Nephron progenitor cell (in vitro differentiated cells): ENCODE measurements at regions not wholly inside any gene's neighbourhood (a gene's known extent, or its start where the extent isn't known, plus 50 kb on each side); places are given as distances from the start of the nearest gene placed in this dataset.

Experiments
- DNase-seq: peaks from one replicate; pipeline ENCODE4 v3.0.0; 2021
- H3K27ac Mint-ChIP-seq: 2 replicates; pipeline ENCODE4 v1.8.0; 2021; ENCODE audit warnings: mild to moderate bottlenecking, moderate library complexity, mixed read lengths
- H3K27me3 Mint-ChIP-seq: 2 replicates; pipeline ENCODE4 v1.8.0; 2021; ENCODE audit warnings: mild to moderate bottlenecking, low read depth, mixed read lengths; ENCODE audit not compliant: poor library complexity
- H3K36me3 Mint-ChIP-seq: 2 replicates; pipeline ENCODE4 v1.8.0; 2021; ENCODE audit warnings: low read depth, mixed read lengths
- H3K4me1 Mint-ChIP-seq: 2 replicates; pipeline ENCODE4 v1.8.0; 2021; ENCODE audit warnings: mixed read lengths
- H3K4me3 Mint-ChIP-seq: 2 replicates; pipeline ENCODE4 v1.8.0; 2021; ENCODE audit warnings: mild to moderate bottlenecking, moderate library complexity, mixed read lengths
- H3K9me3 Mint-ChIP-seq: 2 replicates; pipeline ENCODE4 v1.8.0; 2021; ENCODE audit warnings: mild to moderate bottlenecking, moderate library complexity, mixed read lengths
- TF ChIP-seq, protein P1 (sequence below): fragments of 200-600 bp; sonication (generic); IDR thresholded peaks from 2 replicates; pipeline ENCODE4 v1.5.0; 2021; ENCODE audit warnings: antibody characterized with exemption

DNA sequence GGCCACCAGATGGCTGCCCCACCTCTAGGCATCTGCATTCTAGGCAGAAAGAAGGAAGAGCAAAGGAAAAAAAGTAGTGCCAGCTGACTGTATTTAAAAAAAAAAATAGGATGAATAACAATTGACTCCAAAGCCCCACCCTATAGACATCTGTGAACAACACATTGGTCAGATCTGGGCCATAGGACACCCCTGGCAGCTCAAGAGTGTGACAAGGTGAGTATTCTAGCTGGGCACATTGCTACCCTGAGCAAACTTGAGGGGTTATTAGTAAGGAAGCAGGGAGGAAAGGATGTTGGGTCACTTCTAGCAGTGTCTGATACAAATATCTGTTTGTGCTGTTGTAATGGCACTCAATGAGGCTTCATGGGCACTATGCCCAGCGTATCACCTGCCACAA is 58.6 kb upstream of the NPAS2 start:
- Mint-ChIP-seq H3K27ac (no peak overlapping the region), H3K4me3 (no peak overlapping the region), H3K9me3 (no peaks in the 10 kb centered on the region), H3K4me1 (peaks cover 8% of the 10 kb centered on the region), H3K27me3 (peaks cover 31% of the 10 kb centered on the region), H3K36me3 (no peaks in the 10 kb centered on the region)
- TF ChIP-seq, protein P1, sequence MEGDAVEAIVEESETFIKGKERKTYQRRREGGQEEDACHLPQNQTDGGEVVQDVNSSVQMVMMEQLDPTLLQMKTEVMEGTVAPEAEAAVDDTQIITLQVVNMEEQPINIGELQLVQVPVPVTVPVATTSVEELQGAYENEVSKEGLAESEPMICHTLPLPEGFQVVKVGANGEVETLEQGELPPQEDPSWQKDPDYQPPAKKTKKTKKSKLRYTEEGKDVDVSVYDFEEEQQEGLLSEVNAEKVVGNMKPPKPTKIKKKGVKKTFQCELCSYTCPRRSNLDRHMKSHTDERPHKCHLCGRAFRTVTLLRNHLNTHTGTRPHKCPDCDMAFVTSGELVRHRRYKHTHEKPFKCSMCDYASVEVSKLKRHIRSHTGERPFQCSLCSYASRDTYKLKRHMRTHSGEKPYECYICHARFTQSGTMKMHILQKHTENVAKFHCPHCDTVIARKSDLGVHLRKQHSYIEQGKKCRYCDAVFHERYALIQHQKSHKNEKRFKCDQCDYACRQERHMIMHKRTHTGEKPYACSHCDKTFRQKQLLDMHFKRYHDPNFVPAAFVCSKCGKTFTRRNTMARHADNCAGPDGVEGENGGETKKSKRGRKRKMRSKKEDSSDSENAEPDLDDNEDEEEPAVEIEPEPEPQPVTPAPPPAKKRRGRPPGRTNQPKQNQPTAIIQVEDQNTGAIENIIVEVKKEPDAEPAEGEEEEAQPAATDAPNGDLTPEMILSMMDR, result no peak
- no peak for DNase-seq

DNA sequence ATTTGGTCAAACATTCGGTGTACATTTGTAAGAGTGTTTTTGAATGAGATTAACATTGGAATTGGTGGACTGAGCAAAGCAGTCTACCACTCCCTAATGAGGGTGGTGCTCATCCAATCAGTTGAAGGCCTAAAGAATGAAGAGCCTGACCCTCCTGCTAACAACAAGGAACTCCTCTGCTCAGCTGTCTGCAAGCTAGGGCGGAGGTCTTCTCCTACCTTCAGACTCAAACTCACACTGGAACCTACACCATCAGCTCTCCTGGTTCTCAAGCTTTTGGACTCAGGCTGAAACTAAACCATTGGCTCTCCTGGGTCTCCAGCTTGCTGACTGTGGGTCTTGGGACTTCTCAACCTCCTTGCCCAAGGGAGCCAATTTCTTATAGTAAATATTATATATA is 55.5 kb upstream of the NPAS2 start:
- peaks cover 17% of the 10 kb centered on the region for H3K4me1 Mint-ChIP-seq
- no peak overlapping the region for H3K4me3 Mint-ChIP-seq
- no peak overlapping the region for H3K27ac Mint-ChIP-seq
- DNase-seq, result no peak
- no peaks in the 10 kb centered on the region for H3K9me3 Mint-ChIP-seq
- TF ChIP-seq, protein P1, result no peak
- peaks cover 19% of the 10 kb centered on the region for H3K27me3 Mint-ChIP-seq
- no peaks in the 10 kb centered on the region for H3K36me3 Mint-ChIP-seq

DNA sequence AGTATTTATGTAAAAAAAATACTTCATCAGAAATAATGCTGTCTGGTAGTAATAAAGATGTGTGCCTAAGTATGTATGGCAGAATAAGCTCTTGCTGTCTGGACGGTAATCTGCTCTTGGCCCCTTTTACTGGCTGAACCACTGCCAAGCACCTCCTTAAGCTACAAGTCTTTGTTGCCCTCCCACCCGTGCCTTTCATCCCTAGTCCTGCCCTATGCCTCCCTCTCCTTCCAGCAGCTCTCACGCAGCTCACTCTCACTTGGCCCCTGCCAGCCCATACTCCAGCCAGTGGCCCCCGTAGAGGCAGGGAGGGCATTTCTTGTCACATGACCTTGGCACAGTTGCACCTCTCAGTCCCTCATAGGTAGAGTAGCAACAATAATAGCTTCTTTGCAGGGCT is 54.5 kb upstream of the NPAS2 start:
- no peak overlapping the region for H3K4me3 Mint-ChIP-seq
- H3K9me3 Mint-ChIP-seq, result no peaks in the 10 kb centered on the region
- H3K27ac Mint-ChIP-seq, result no peak overlapping the region
- TF ChIP-seq, protein P1, result no peak
- H3K27me3 Mint-ChIP-seq, result peaks cover 19% of the 10 kb centered on the region
- no peak for DNase-seq
- peaks cover 17% of the 10 kb centered on the region for H3K4me1 Mint-ChIP-seq
- H3K36me3 Mint-ChIP-seq, result no peaks in the 10 kb centered on the region

DNA sequence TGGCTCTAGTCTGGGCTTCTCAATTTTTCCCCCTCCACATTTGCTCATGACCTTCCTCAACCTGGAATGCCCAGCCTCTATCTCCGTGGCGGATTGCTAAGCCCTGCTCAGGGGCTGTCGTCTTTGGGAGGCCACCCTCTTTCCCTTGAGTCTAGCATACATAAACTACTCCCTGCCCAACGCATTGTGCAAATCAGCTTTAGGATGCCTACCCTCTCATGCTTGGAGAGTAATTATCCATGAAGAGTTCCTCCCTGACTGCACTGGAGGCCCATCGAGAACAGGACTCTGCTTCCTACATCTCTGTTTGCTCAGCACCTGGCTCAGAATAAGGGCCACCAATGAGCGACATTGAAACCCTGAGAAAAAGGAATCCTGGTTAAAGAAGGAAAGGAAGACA is 53.7 kb upstream of the NPAS2 start:
- Mint-ChIP-seq H3K4me1 (peaks cover 17% of the 10 kb centered on the region), H3K27me3 (peaks cover 14% of the 10 kb centered on the region), H3K4me3 (no peak overlapping the region), H3K36me3 (no peaks in the 10 kb centered on the region), H3K9me3 (no peaks in the 10 kb centered on the region), H3K27ac (no peak overlapping the region)
- no peak for DNase-seq
- TF ChIP-seq, protein P1, result no peak

DNA sequence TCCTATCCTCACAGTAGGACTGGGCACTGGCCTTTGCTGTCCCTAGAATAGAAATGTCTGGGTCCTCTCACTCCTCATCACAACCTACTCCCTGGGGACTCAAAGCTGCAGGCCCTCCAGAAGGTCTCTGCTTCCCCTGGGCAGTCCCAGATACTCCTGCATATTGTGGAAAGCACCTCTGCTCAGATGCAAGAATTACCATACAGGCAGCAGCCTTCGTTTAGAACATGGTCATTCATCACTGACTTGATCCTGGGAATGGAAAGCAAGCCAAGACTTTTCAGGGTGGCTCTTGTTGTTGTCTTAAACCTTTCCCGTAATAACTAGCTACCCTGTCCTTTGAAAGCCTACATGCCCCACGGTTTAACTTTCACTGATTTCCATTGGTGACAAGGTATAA is 53.1 kb upstream of the NPAS2 start:
- peaks cover 17% of the 10 kb centered on the region for H3K4me1 Mint-ChIP-seq
- no peaks in the 10 kb centered on the region for H3K9me3 Mint-ChIP-seq
- no peaks in the 10 kb centered on the region for H3K36me3 Mint-ChIP-seq
- no peak overlapping the region for H3K27ac Mint-ChIP-seq
- TF ChIP-seq, protein P1, result no peak
- H3K4me3 Mint-ChIP-seq, result no peak overlapping the region
- no peak for DNase-seq
- peaks cover 14% of the 10 kb centered on the region for H3K27me3 Mint-ChIP-seq

DNA sequence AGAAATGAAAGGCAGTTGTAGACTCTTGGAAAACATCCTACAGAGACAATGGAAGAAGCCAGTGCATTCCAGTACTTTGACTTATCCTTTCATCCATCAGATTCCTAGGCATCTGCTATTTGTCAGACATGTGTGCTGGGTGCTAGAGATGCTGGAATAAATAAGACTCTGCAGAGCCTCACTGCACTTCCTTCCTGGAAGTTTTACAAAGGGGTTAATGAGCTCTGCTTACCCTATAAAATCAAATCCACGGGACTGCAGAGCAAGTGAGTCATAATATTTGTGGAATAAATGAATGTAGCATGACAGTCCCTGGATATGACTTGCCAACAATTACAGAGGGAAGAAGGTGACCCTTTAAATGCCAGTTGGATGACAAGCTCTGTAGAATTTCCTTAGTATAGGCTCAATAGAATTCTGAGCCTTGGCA is 52.7 kb upstream of the NPAS2 start:
- Mint-ChIP-seq H3K27ac (no peak overlapping the region), H3K4me1 (peaks cover 17% of the 10 kb centered on the region), H3K27me3 (peaks cover 14% of the 10 kb centered on the region), H3K4me3 (no peak overlapping the region), H3K36me3 (no peaks in the 10 kb centered on the region), H3K9me3 (no peaks in the 10 kb centered on the region)
- TF ChIP-seq, protein P1, result no peak
- no peak for DNase-seq
